ENCODE measurements at regions not wholly inside any gene's neighbourhood (a gene's known extent, or its start where the extent isn't known, plus 50 kb on each side); places are given as distances from the start of the nearest gene placed in this dataset.

GRCh38 chr3:87390821-87391220, 114.4 kb upstream of the POU1F1 start:
- peak; percentile 55 for DNase-seq

GRCh38 chr3:87390353-87390752, 114.0 kb upstream of the POU1F1 start:
- DNase-seq, result no peak

DNA sequence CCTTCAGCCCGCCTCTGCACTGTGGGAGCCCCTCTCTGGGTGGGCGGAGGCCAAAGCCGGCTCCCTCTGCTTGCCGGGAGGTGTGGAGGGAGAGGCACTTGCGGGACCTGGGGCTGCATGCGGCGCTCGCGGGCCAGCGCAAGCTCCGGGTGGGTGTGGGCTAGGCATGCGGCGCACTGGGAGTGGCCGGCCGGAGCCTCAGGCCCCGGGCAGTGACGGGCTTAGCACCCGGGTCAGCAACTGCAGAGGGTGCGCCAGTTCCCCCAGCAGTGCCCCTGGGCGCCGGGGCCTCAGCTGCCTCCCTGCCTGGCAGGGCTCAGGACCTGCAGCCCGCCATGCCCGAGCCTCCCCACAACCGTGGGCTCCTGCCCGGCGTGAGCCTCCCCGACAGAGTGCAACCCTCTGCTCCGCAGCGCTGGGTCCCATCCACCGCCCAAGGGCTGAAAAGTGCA, 98.9 kb upstream of the POU1F1 start:
- no peak for DNase-seq

DNA sequence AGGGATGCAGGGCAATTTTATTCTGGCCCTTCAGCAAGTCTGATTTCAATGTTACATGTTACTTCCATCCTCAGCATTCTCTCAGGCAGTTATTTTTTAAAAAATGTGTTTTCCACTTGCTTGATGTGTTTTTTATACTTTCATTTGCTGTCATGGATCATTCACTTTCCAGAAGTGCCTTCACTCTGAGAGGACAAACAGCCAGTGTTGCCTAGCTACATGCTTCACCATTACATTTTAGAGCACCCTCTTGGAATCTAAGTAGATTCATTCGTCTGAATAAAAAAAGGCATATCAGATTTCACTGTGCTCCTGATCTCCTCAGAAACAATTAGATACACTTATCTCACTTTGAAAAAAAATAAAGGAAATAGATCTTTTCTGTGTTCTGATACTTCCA, 93.6 kb upstream of the POU1F1 start:
- peak; percentile 71 for DNase-seq

DNA sequence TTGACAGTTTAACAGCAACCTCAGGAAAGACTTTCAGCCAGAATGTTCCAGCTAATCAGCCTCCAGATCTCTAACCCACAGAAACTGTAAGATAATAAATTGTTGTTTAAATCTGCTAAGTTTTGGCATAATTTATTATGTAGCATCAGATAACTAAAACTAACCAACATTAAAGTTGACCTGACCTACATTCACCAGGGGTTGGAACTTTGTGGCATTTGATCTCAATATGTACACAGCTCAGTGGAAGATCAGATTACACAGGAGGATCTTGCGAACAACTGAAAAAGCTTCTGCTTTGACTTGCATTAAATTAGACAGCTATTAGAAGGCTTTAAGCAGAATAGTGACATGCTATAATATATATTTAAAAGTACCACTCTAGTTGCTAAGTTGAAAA, 91.4 kb upstream of the POU1F1 start:
- peak; percentile 30 for DNase-seq

DNA sequence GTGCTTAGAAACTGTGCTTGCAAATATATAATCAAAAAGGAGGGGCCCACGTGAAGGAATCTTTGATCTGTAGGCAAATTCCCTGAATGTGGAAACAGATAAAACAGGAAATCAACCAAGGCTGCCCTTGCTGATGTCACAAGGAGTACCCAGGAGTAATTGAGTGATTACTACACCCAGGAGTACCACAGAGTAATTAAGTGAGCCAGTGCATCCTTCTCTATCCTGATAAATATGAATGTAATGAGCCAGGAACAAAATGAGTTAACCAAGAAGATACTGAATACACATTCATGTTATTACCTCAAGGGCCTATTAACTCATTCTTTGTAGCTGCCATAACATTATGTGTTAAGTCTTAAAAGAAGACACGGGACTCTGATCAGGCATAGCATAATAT, 87.3 kb upstream of the POU1F1 start:
- no peak for DNase-seq

GRCh38 chr3:87361956-87362355, 85.6 kb upstream of the POU1F1 start:
- DNase-seq, result no peak

- no peak for DNase-seq
Measured at GRCh38 chr3:87361271-87361670, 84.9 kb upstream of the POU1F1 start.

DNA sequence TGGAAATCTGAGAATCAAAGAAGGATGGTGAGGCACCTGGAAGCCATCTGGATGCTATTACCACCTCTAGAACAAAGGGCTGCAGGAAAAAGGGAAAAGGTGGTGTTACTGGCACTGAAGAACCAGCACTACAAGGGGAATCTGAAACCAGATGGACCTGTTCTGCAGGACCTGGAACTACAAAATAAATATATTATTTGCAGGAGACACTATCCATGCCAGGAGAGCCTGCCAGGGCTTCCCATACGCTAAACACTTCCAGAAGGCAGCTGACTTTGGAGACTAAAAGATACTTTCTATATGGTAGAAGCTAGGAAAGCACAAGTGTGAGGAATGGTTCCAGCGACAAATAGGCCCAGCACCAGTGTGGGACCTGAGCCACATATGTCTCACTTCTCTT, 83.4 kb upstream of the POU1F1 start:
- peak; percentile 79 for DNase-seq

DNA sequence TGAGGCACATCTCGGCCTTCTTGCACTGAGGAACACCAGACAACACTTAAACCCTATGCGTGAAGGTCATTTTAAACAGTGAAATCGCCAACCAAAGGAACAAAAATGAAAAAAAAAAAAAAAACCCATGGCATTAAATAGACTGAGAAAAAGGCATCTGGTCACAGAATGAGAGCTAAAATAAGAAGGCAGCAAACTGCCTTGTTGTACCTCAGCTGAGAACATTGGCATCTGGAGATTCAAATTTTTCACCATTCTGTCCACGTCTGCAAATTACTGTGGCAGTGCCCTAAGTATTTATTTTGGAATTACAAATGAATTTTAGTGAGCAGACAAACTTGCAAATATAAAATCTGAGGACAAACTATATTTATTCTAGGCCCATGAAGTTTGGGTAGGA, 82.6 kb upstream of the POU1F1 start:
- peak; percentile 3 for DNase-seq

- DNase-seq, result no peak
Measured at GRCh38 chr3:87358066-87358465, 81.7 kb upstream of the POU1F1 start.

GRCh38 chr3:87354398-87354797, 78.0 kb upstream of the POU1F1 start:
- DNase-seq, result no peak

- no peak for DNase-seq
Measured at GRCh38 chr3:87351937-87352336, 75.6 kb upstream of the POU1F1 start.

DNA sequence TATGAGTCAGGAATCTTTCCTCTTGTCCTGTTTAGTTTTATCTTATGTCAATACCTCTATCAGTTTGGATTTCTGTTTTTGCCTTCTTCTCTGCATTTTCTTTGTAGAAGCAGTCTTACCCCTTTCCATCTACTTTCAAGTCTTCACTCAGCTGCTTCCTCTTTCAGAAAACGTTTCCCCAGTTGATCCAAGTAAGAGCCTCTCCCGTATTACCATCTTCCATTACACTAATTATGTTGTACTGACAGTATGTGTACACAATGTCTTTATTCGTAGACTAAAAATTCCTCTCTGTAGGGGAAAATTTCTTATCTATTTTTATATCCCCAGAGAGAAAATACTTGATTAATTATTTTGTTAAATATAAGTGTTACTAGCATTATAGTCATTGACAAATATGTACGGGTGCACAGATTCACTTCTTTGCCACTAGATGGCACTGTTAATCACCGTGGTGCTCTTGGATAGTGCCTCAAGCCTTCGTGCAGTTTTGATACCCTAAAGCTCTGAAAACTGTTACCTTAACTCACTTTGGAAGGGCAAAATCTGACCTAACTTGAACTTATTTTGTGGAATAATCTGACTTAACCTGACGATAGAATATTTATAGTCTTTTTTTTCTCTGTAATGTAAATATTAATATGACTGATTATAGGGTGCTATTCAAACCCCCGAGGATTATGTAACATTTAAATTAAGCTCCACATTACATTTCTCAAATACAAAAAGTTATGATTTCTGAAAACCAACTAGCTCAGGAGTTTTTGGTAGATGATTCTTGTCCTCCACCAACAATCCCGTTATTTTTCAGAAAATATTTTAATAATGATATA, 74.2 kb upstream of the POU1F1 start:
- DNase-seq, result peak; percentile 60

- DNase-seq, result no peak
Measured at GRCh38 chr3:87349833-87350232, 73.4 kb upstream of the POU1F1 start.

DNA sequence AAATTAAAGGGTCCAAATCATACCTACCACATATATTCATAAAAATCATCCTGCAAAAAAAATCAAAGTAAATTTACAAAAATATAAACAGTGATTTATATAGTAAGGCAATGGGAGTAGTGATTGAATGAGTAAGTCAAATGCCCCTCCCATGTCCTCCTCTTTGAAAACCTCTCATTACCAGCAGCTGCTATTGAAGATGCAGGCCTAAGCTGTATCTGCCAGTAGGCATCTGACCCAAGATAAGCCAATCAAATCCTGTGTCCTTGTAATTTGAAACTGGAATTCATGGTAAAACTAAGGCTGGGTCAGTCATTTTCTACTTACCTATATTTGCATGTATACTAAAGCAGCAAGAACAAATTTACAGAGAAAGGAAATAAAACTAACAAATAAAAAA, 60.4 kb upstream of the POU1F1 start:
- peak; percentile 1 for DNase-seq

GRCh38 chr3:87335931-87336330, 59.5 kb upstream of the POU1F1 start:
- no peak for DNase-seq

DNA sequence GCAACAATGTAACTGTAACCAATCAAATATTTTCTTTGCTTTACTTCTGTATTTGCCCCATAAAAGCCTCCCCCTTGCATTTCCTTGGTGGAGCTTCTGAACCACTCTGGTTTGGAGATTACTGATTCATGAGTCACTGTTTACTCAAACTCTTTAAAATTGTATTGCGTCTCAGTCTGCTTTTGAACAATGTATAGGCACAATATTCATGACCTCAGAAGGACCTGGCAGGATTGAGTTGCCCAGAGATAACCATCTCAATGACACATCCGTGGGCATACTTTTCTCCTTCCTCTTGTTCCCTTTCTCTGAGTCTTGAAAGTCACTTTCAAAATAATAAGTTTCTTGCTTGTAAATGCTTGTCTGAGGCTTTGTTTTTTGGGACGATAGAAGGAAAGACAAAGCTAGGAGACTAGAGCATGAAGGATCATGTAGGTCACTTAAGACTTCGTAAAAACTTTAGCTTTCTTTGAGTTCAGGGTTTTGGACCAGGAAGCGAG, 57.1 kb upstream of the POU1F1 start:
- DNase-seq, result no peak

DNA sequence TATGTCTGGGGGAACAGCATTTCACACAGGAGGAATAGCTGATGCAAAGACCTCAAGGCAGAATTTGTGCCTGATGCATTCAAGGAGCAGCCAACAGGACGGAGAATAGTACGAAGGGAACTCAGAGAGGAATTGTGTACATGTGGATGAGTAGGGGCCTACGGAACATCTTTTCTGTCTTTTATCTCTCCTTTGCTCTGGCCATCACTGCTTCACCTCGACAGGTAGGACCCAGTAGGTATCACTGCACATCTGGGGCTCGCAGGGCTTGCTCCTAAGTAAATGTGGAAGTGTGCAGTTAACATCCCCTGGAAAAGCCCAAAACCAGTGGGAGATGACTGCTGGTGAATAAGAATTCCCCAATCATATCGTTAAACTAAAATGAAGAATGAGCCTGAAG, 56.4 kb upstream of the POU1F1 start:
- DNase-seq, result no peak

- no peak for DNase-seq
Measured at GRCh38 chr3:87329065-87329464, 52.7 kb upstream of the POU1F1 start.
